ENCODE measurements at regions not wholly inside any gene's neighbourhood (a gene's known extent, or its start where the extent isn't known, plus 50 kb on each side); places are given as distances from the start of the nearest gene placed in this dataset.

DNA sequence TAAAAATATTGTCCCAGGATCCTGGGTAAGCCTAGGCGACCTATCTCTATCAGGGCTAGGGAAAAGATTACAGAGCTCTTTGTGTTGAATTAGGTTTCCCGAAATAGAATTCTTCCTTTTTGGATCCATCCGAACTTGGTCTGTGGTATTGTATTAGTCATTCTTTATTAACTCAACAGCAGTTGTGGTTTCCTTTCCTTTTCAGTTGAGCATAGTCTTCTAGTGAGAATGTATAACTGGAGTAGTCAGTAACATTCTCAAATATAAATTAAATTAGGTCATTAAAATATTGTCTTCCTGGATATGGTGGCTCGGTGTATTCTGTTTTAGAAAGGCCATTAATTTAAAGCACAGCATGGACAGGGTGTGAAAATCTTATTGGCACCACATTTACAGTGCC is 520.4 kb downstream of the NLGN4X start:
- Histone ChIP-seq H3K4me3 (no peak overlapping the region), H2AFZ (ENCODE audit: control insufficient read depth, low read depth, low read length) (no peak overlapping the region), H3K27ac (ENCODE audit: control insufficient read depth, insufficient read depth) (no peak overlapping the region), H3K9ac (ENCODE audit: control insufficient read depth, insufficient read depth, low read length) (no peak overlapping the region), H3K36me3 (ENCODE audit: control insufficient read depth in 2 of 2, insufficient read depth in 2 of 2, low read length in 1 of 2) (no peaks in the 10 kb centered on the region), H3K4me1 (ENCODE audit: control insufficient read depth, insufficient read depth, low read length) (no peaks in the 10 kb centered on the region), H3K4me2 (ENCODE audit: control insufficient read depth, insufficient read depth) (no peak overlapping the region), H3K9me3 (replicated peaks; ENCODE audit: control insufficient read depth, insufficient read depth, low read length) (no peaks in the 10 kb centered on the region), H3K27me3 (replicated peaks in 1 of 2; ENCODE audit: control insufficient read depth in 2 of 2, insufficient read depth in 2 of 2, low read length in 1 of 2) (no peaks in the 10 kb centered on the region), H3K79me2 (ENCODE audit: control insufficient read depth, insufficient read depth, low read length) (no peaks in the 10 kb centered on the region), H4K20me1 (ENCODE audit: control insufficient read depth, insufficient read depth) (no peaks in the 10 kb centered on the region)
- DNase-seq (ENCODE audit: low read depth, low spot score), result no peak
- BruUV-seq (replicated peaks), result no TSS peak
- no peak for FAIRE-seq
- 16% methylated on average over 4 of the region's 4 CpGs for WGBS (ENCODE audit: insufficient coverage, insufficient replicate concordance, low lambda C conversion rate, missing lambda C conversion rate)
- RAD21 ChIA-PET (ENCODE audit: unreplicated experiment), result no interaction called here
- intact Hi-C loops (cut with micrococcal nuclease; ENCODE audit: unreplicated experiment) (no loop called here), in situ Hi-C loops (cut with MboI) (no loop called here)
- CTCF ChIA-PET, result interaction anchor here (2.0 kb wide), 1 partner anchor 10 kb away, joined by 4 read pairs; no protein-coding TSS in a partner anchor
- TF ChIP-seq NFXL1 (IDR thresholded peaks at IDR 0.05; ENCODE audit: borderline replicate concordance), result no peak
- no peak for TF ChIP-seq CHD4 (IDR thresholded peaks at IDR 0.05)
- no peak for TF ChIP-seq POLR2AphosphoS2 (IDR thresholded peaks at IDR 0.05; ENCODE audit: low read depth, low read length)
- TF ChIP-seq RUNX3 (IDR thresholded peaks at IDR 0.05; ENCODE audit: low read length), result peak; percentile 53; the same call in 1 of the 2 replicates
- TF ChIP-seq JUND (IDR thresholded peaks at IDR 0.05; ENCODE audit: low read depth, low read length), result no peak
- SMC1A ChIA-PET (ENCODE audit: uncharacterized antibody, unreplicated experiment), result interaction anchor here (0.8 to 1.3 kb wide), 2 partner anchors 10 to 33 kb away, joined by 3 read pairs; no protein-coding TSS in a partner anchor
- POLR2A ChIA-PET, result no interaction called here
- no peak for ATAC-seq

DNA sequence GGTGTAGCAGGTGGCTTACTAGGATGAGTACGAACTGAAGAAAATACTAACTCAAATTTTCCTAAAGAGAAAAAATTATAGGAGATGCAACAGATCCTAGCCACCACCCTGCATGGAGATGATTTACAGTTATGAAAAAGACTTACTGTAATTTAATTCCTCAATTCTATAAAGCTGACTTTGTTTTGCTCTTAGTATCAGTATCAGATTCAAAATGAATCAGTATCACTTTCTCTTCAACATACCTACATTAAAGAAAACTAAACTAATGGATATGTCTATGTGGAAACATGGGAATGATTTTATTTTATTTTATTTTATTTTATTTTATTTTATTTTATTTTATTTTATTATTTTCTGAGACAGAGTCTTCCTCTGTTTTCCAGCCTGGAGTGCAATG is 525.8 kb downstream of the NLGN4X start:
- FAIRE-seq (no peak), ATAC-seq (no peak), DNase-seq (ENCODE audit: low read depth, low spot score) (no peak)
- no peaks in the 10 kb centered on the region for H3K27me3 ChIP-seq (replicated peaks in 1 of 2; ENCODE audit: control insufficient read depth in 2 of 2, insufficient read depth in 2 of 2, low read length in 1 of 2)
- POLR2A ChIA-PET, result no interaction called here
- H3K4me2 ChIP-seq (ENCODE audit: control insufficient read depth, insufficient read depth), result no peak overlapping the region
- WGBS (ENCODE audit: insufficient coverage, insufficient replicate concordance, low lambda C conversion rate, missing lambda C conversion rate), result 0% methylated on average over 1 of the region's 1 CpG
- H3K4me1 ChIP-seq (ENCODE audit: control insufficient read depth, insufficient read depth, low read length), result no peaks in the 10 kb centered on the region
- TF ChIP-seq JUNB (IDR thresholded peaks at IDR 0.05), result peak; percentile 65
- TF ChIP-seq HDAC2 (IDR thresholded peaks at IDR 0.05), result no peak
- RAD21 ChIA-PET (ENCODE audit: unreplicated experiment), result no interaction called here
- CTCF ChIA-PET, result no interaction called here
- H3K9ac ChIP-seq (ENCODE audit: control insufficient read depth, insufficient read depth, low read length), result no peak overlapping the region
- no peak overlapping the region for H3K4me3 ChIP-seq
- no peaks in the 10 kb centered on the region for H3K9me3 ChIP-seq (replicated peaks; ENCODE audit: control insufficient read depth, insufficient read depth, low read length)
- no peaks in the 10 kb centered on the region for H3K79me2 ChIP-seq (ENCODE audit: control insufficient read depth, insufficient read depth, low read length)
- SMC1A ChIA-PET (ENCODE audit: uncharacterized antibody, unreplicated experiment), result interaction anchor here (1.3 kb wide), 1 partner anchor 9 kb away, joined by 3 read pairs; no protein-coding TSS in a partner anchor
- BruUV-seq (replicated peaks), result no TSS peak
- no peaks in the 10 kb centered on the region for H3K36me3 ChIP-seq (ENCODE audit: control insufficient read depth in 2 of 2, insufficient read depth in 2 of 2, low read length in 1 of 2)
- intact Hi-C loops (cut with micrococcal nuclease; ENCODE audit: unreplicated experiment) (no loop called here), in situ Hi-C loops (cut with MboI) (no loop called here)
- H4K20me1 ChIP-seq (ENCODE audit: control insufficient read depth, insufficient read depth), result no peaks in the 10 kb centered on the region
- no peak overlapping the region for H3K27ac ChIP-seq (ENCODE audit: control insufficient read depth, insufficient read depth)
- no peak overlapping the region for H2AFZ ChIP-seq (ENCODE audit: control insufficient read depth, low read depth, low read length)

Measured in GM12878 (cell line).